ENCODE measurements at regions not wholly inside any gene's neighbourhood (a gene's known extent, or its start where the extent isn't known, plus 50 kb on each side); places are given as distances from the start of the nearest gene placed in this dataset.

- Histone ChIP-seq H3K27ac (no peak overlapping the region), H3K9me3 (ENCODE audit: severe bottlenecking) (no peaks in the 10 kb centered on the region), H3K4me3 (ENCODE audit: low read depth, low read length) (no peak overlapping the region), H3K27me3 (ENCODE audit: insufficient read depth, low read depth, severe bottlenecking) (peaks cover 5% of the 10 kb centered on the region), H3K36me3 (no peaks in the 10 kb centered on the region)
- TF ChIP-seq, protein P1, sequence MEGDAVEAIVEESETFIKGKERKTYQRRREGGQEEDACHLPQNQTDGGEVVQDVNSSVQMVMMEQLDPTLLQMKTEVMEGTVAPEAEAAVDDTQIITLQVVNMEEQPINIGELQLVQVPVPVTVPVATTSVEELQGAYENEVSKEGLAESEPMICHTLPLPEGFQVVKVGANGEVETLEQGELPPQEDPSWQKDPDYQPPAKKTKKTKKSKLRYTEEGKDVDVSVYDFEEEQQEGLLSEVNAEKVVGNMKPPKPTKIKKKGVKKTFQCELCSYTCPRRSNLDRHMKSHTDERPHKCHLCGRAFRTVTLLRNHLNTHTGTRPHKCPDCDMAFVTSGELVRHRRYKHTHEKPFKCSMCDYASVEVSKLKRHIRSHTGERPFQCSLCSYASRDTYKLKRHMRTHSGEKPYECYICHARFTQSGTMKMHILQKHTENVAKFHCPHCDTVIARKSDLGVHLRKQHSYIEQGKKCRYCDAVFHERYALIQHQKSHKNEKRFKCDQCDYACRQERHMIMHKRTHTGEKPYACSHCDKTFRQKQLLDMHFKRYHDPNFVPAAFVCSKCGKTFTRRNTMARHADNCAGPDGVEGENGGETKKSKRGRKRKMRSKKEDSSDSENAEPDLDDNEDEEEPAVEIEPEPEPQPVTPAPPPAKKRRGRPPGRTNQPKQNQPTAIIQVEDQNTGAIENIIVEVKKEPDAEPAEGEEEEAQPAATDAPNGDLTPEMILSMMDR (IDR thresholded peaks at IDR 0.05; ENCODE audit: low read depth, low read length), result no peak
- DNase-seq, result no peak
Observed at GRCh38 chr10:124346831-124347230, 71.9 kb downstream of the OAT start.

- H3K4me3 ChIP-seq (ENCODE audit: low read depth, low read length), result no peak overlapping the region
- H3K9me3 ChIP-seq (ENCODE audit: severe bottlenecking), result no peaks in the 10 kb centered on the region
- H3K27me3 ChIP-seq (ENCODE audit: insufficient read depth, low read depth, severe bottlenecking), result peaks cover 5% of the 10 kb centered on the region
- H3K27ac ChIP-seq, result no peak overlapping the region
- no peak for DNase-seq
- TF ChIP-seq, protein P1 (IDR thresholded peaks at IDR 0.05; ENCODE audit: low read depth, low read length), result no peak
- H3K36me3 ChIP-seq, result no peaks in the 10 kb centered on the region
Observed at GRCh38 chr10:124345521-124345920, 73.2 kb downstream of the OAT start.

DNA sequence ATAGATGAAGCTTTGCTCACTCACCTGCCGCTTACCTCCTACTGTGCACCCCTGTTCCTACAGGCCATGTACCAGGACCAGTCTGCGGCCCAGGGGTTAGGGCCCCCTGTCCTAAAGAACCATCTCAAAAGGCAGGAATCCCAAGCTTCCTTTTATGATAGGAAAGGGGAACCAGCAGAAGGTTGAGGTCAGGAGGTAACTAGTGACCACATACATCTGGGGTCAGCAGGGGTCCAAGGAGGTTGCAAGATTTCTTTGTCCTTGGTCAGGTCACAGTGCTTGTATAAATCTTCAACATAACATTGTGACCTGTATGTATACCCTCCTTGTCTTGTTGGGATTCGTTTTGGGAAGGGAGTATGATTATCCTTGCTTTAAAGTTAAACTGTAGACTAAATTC is 73.8 kb downstream of the OAT start:
- DNase-seq, result no peak
- H3K27me3 ChIP-seq (ENCODE audit: insufficient read depth, low read depth, severe bottlenecking), result peaks cover 6% of the 10 kb centered on the region
- no peak overlapping the region for H3K4me3 ChIP-seq (ENCODE audit: low read depth, low read length)
- no peak overlapping the region for H3K27ac ChIP-seq
- TF ChIP-seq, protein P1 (IDR thresholded peaks at IDR 0.05; ENCODE audit: low read depth, low read length), result no peak
- H3K36me3 ChIP-seq, result no peaks in the 10 kb centered on the region
- no peaks in the 10 kb centered on the region for H3K9me3 ChIP-seq (ENCODE audit: severe bottlenecking)

GRCh38 chr10:124344266-124344590 is 74.5 kb downstream of the OAT start:
- Histone ChIP-seq H3K27ac (no peak overlapping the region), H3K36me3 (no peaks in the 10 kb centered on the region), H3K27me3 (ENCODE audit: insufficient read depth, low read depth, severe bottlenecking) (peaks cover 4% of the 10 kb centered on the region), H3K9me3 (ENCODE audit: severe bottlenecking) (no peaks in the 10 kb centered on the region), H3K4me3 (ENCODE audit: low read depth, low read length) (no peak overlapping the region)
- TF ChIP-seq, protein P1 (IDR thresholded peaks at IDR 0.05; ENCODE audit: low read depth, low read length), result no peak
- DNase-seq, result no peak

DNA sequence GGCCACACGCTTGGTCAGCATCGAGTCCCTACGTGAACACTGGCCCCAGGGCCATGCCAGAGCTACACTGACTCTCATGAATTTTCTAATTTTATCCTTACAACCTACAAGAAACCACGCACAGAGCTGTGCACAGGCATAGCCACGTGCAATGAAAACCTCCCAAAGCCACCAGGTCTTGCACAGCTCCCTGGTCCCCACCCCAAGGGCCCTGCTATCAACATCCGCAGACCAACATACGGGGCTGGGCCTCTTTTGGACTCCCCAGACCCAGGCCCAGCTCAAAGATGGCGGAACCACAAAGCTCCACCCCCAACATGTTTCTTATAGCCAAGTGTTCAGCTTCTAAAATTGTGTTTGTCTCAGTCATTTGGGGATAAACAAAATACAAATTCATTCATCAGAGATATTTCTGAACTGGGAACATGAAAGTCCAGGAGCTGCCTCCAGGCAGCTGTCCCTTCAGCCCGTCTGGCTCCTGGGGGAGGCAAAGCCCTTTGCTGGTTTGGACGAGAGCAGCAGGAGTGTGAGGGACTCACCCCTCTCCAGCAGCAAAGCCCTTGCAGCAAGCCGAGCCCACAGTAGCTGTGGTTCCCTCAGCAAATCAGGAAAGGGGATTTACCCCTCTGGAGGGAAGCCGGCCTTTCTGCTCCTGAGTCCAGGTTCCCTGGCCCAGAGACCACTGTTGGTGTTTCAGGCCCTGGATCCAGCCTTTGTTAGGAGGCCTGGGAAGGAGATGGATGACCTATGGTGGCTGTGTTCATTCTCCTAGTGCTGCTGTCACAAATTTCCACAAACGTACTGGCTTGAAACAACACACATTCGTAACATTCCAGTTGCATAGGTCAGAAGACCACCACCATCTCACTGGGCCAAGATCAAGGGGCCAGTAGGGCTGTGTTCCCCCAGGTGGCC is 75.1 kb downstream of the OAT start:
- TF ChIP-seq, protein P1 (IDR thresholded peaks at IDR 0.05; ENCODE audit: low read depth, low read length), result no peak
- no peak overlapping the region for H3K27ac ChIP-seq
- peaks cover 4% of the 10 kb centered on the region for H3K27me3 ChIP-seq (ENCODE audit: insufficient read depth, low read depth, severe bottlenecking)
- no peak for DNase-seq
- no peak overlapping the region for H3K4me3 ChIP-seq (ENCODE audit: low read depth, low read length)
- no peaks in the 10 kb centered on the region for H3K9me3 ChIP-seq (ENCODE audit: severe bottlenecking)
- no peaks in the 10 kb centered on the region for H3K36me3 ChIP-seq

- TF ChIP-seq, protein P1 (IDR thresholded peaks at IDR 0.05; ENCODE audit: low read depth, low read length), result no peak
- Histone ChIP-seq H3K27ac (no peak overlapping the region), H3K4me3 (ENCODE audit: low read depth, low read length) (no peak overlapping the region), H3K27me3 (ENCODE audit: insufficient read depth, low read depth, severe bottlenecking) (peaks cover 4% of the 10 kb centered on the region), H3K36me3 (no peaks in the 10 kb centered on the region), H3K9me3 (ENCODE audit: severe bottlenecking) (no peaks in the 10 kb centered on the region)
- no peak for DNase-seq
Observed at GRCh38 chr10:124342821-124343170, 75.9 kb downstream of the OAT start.
